Right renal cortex interstitium (tissue), 3 donors: ENCODE measurements at regions not wholly inside any gene's neighbourhood (a gene's known extent, or its start where the extent isn't known, plus 50 kb on each side); places are given as distances from the start of the nearest gene placed in this dataset.
"Not testable (repeated sequence)": the region's sequence is repeated elsewhere in the genome, so short reads cannot be mapped to it uniquely, and the experiment has no call there.

Experiments
- DNase-seq, 3 donors: peaks; one replicate each; pipeline ENCODE4 v3.0.0-alpha.2; 2013; ENCODE audit warnings: low read depth in 3 of 3, low spot score in 2 of 3

GRCh38 chr22:26768952-26769351 lies 111.6 kb downstream of the MIAT start:
- no peak for DNase-seq

DNA sequence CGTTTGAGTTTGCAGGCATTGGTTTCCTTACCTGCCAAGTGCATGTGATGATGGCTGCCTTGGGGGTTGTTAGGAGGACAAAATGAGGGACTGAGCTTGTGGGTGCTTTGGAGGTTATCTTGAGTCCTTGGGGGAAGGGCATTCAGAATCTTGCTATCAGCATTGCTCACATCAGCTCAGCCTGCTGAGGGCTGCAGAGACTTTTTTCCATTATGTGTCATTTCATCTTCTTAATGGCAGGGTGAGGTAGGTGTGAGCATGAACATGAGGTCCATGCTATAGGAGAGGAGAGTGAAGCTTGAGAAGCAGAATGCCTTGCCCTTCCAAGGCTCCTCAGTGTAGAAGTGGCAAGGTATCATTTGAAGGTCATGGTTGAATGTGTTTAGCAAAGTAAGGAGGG lies 112.3 kb downstream of the MIAT start:
- no peak for DNase-seq

DNA sequence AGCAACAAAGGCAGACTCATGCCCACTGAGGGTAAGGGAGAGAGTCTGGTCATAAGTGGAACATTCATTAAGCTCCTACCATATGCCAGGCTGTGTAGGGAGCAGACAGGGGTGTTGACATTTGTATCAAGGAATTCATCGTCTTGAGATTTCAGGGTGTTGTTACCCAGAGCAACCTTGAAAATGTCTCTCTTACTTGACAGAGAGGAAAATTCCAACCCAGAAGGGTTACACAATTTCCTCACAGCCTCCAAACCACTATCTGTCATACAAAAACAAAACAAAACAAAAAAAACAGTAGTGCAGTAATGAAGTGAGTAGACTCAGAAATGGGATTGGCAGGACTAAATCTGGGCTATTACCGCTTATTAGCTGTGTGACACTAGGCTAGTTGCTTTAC lies 113.2 kb downstream of the MIAT start:
- DNase-seq, result no peak

DNA sequence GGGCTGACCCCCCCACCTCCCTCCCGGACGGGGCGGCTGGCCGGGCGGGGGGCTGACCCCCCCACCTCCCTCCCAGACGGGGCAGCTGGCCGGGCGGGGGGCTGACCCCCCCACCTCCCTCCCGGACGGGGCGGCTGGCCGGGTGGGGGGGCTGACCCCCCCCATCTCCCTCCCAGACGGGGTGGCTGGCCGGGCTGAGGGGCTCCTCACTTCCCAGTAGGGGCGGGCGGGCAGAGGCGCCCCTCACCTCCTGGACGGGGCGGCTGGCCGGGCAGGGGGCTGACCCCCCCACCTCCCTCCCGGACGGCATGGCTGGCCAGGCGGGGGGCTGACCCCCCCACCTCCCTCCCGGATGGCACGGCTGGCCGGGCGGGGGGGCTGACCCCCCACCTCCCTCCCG lies 115.7 kb downstream of the MIAT start:
- DNase-seq, result not testable (repeated sequence)

DNA sequence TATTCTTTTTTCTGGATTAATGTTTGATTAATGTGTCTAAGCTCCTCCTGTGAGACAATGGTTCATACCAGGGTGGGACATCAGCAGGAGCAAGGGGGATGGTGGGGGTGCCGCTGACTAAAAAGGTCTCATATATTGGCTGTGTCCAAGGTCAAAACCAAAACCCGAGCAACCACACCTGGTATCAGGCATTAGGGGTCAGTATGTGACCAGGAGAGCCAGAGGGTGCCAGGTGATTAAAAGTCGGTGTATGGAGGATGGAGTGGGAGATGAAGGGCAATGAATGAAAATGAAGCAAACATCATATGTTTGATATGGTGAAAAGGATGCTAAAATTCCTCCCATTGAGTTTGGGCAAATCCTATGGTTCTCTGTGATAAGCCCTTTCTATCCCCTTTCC lies 118.0 kb downstream of the MIAT start:
- DNase-seq, result no peak

DNA sequence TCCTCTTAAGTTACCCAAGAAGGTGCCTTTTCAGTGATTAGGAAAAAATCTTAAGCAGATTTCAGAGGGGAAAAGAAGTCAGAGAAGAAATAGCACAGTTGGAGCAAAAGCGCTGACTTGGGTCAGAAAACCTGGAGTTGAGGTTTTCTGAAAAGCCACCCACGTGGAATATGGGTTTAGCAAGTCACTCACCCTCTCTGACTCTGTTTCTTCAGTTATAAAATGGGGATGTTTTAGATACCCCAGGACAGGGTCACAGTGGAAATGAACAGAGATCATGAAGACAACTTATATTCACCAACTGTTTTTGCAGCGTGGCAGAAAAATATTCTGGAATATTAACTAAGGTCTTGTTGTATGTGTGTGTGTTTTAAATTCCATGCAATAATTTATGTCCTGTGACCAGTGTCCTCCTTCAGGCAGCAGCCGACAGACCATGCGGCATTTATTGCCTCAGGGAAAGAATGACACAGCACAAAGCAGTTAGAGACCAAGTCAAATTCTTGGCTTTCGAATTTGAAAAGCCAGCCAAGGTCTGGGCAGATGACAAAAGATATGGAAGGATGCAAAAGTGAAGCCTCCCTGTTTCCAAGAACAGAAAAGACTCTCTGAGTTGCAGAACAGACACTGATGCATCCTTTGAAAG lies 119.9 kb downstream of the MIAT start:
- DNase-seq, result no peak

DNA sequence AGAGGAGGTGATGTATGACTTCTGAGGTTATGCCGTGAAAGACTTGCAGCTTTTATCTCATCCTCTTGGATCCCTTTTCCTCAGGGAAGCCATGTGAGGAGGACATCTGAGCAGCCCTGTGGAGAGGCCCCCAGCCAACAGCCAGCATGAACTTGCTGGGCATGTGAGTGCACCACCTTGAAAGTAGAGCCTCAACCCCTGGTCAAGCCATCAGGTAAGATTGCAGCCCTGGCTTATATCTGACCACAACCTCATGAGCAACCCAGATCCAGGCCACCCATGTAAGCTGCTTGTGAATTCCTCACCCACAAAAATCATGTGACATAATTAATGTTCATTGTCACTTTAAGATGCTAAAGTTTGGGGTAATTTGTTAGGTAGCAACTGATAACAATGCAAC lies 121.0 kb downstream of the MIAT start:
- no peak for DNase-seq

DNA sequence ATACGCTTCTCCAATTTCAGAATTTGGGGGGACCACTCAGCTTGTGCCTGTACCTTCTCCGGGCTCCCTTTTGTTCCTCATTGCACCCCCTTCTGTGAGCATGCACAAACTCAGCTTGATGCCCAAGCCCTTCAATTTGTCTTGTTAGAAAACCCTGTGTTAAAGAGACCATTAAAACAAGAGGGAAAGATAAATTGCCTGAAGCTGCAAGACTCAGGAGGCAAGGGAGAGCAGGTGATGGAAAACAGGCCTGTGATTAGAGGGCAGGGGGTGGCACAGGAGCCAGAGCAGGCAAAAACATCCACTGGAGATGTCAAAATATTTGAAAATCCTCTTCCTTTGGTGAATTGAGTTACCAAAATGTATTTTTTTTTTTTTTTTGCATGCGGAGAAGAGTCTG lies 121.7 kb downstream of the MIAT start:
- DNase-seq, result no peak

- DNase-seq, result no peak
These were observed 122.5 kb downstream of the MIAT start for GRCh38 chr22:26779929-26780328.

DNA sequence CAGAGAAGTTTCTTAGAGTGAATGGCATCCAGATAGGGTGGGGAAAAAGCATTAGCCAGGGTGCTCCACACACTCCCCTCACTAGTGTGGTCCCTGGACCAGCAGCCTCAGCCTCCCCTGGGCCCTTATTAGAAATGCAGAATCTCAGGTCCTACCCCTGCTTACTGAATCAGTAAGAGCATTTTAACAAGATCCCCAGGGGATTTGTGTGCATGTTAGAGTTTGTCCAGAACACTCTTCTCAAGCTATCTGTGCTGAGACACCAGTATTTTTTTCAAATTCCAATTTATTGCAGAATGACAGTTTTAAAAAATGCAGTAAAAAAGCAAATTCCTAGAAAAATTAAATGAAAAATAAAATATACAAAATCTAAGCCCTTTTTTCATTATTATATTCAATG lies 123.1 kb downstream of the MIAT start:
- no peak for DNase-seq

DNA sequence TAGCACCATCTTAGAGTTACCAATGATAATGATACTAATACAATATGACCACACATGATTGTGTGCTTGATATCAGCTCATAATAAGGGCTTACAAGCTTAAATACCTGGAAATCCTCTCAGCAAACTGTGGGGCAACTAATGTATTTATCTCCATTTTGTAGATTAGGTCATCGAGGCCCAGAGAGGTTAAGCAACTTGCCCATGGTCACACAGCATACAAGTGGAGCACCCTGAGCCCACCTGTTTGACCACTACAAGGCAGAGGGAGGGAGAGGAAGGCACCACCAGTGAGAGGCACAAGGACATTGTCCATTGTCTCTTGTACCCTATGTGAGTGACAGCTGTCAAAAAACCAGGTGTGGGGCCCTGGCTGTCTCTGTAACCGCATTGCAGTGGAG lies 123.7 kb downstream of the MIAT start:
- no peak for DNase-seq

DNA sequence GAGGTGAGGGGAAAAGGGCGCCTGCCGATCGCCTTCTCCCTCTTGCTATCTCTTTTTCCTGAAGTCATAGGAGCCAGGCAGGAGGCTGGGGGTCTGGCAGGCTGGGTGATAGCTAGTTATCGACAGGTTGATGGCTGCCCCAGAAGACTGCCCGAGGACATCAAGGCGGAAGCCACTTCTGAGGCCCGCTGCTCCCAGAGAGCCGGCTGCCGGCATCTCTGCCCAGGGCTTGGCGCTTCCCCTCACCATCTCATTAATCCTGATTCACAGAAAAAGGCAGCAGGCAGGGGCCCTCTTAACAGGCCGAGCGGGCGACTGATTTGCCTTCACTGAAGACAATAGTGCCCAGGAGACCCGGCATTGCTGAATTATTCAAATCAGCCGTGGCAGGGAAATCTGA lies 124.2 kb downstream of the MIAT start:
- DNase-seq, result no peak

GRCh38 chr22:26783885-26784284 lies 126.5 kb downstream of the MIAT start:
- DNase-seq, result no peak

GRCh38 chr22:26784772-26785171 lies 127.4 kb downstream of the MIAT start:
- DNase-seq, result no peak

- DNase-seq, result no peak
These were observed 128.5 kb downstream of the MIAT start for GRCh38 chr22:26785932-26786331.

DNA sequence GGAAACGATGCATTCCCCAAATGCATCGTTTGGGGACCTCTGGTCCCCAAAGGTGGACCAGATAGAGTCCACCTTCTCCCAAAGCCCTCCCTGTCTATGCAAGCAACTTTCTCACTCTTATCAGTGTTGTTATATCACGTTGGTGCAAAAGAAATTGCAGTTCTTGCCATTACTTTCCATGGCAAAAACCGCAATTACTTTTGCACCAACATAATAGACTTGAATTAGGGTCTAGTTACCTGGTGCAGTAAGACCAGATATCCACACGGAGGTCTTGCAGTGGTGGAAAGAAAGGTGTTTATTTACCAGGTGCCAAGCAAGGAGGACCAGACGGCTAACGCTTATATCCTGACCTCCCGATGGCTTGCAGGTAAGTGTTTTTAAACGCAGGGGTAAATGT lies 129.0 kb downstream of the MIAT start:
- no peak for DNase-seq

DNA sequence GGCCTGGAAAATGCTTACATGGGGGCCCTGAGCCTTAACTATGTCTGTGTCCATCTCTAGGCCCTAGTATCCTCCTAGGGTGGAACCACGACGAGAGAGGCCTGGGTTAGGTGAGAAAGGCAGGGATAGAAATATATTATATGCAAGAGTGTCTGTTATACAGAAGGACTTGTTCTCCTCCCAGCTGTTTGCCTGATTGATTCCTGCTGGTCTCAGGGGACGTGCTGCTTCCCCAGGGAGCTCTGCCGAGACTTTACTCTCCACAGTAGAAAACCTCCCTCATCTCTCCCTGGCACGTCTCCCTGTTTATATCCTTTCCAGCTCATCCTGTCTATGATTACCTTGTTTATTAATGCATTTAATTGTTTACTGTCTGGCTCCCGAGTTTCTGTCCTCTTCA lies 132.6 kb downstream of the MIAT start:
- no peak for DNase-seq

- DNase-seq, result no peak
These were observed 135.1 kb downstream of the MIAT start for GRCh38 chr22:26792522-26792921.

GRCh38 chr22:26796785-26797184 lies 139.4 kb downstream of the MIAT start:
- DNase-seq, result no peak

DNA sequence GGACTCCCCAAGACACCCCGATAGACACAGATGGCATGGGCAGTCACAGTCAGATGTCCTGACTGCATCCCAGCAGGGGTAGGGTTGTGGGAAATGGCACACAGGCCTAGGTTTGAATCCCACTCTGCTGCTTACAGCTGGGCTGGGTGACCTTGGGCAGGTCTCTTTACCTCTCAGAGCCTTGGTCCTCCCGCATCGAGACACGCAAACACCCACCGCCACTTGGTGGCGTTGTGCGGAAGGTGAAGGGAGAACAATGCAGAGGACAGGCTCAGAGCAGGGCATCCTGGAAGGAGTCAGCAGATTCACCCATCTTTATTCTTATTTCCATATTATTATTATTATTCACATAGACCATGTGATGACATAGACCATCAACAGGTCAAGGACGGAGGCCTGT lies 140.5 kb downstream of the MIAT start:
- DNase-seq, result no peak

- DNase-seq, result no peak
These were observed 141.2 kb downstream of the MIAT start for GRCh38 chr22:26798462-26799065.

- DNase-seq, result no peak
These were observed 143.5 kb downstream of the MIAT start for GRCh38 chr22:26800858-26801257.

- no peak for DNase-seq
These were observed 144.1 kb downstream of the MIAT start for GRCh38 chr22:26801449-26801848.
